ENCODE measurements at regions not wholly inside any gene's neighbourhood (a gene's known extent, or its start where the extent isn't known, plus 50 kb on each side); places are given as distances from the start of the nearest gene placed in this dataset.

- H2AFZ ChIP-seq (ENCODE audit: low read depth, low read length) = no peak overlapping the region
- H4K20me1 ChIP-seq (ENCODE audit: insufficient read depth) = no peaks in the 10 kb centered on the region
- H3K27ac ChIP-seq (ENCODE audit: low read length) = no peak overlapping the region
- no peaks in the 10 kb centered on the region for H3K79me2 ChIP-seq (replicated peaks; ENCODE audit: insufficient read depth, low read length)
- H3F3A ChIP-seq (ENCODE audit: insufficient read depth, low read length, poor library complexity, severe bottlenecking) = no peaks in the 10 kb centered on the region
- H3K27me3 ChIP-seq (ENCODE audit: insufficient read depth, low read depth, low read length) = no peaks in the 10 kb centered on the region
- TF ChIP-seq POLR2AphosphoS5 (IDR thresholded peaks at IDR 0.05) (no peak), SMC3 (conservative IDR thresholded peaks at IDR 0.05; ENCODE audit: poor library complexity) (no peak), REST (IDR thresholded peaks at IDR 0.05; ENCODE audit: borderline replicate concordance) (no peak)
- no peaks in the 10 kb centered on the region for H3K9me3 ChIP-seq (ENCODE audit: low read length)
- no peak overlapping the region for H3K4me2 ChIP-seq (ENCODE audit: low read length)
- H3K9ac ChIP-seq (ENCODE audit: low read length) = no peak overlapping the region
- H3K9me2 ChIP-seq (ENCODE audit: insufficient read depth, low read length) = no peaks in the 10 kb centered on the region
- no peaks in the 10 kb centered on the region for H3K36me3 ChIP-seq (ENCODE audit: insufficient read depth, low read length)
- H3K4me3 ChIP-seq (ENCODE audit: low read length) = no peak overlapping the region
These were observed 399.2 kb downstream of the NLGN4X start for GRCh38 chrX:5829469-5829868.

- Histone ChIP-seq H3F3A (ENCODE audit: insufficient read depth, low read length, poor library complexity, severe bottlenecking) (no peaks in the 10 kb centered on the region), H3K27ac (ENCODE audit: low read length) (no peak overlapping the region), H4K20me1 (ENCODE audit: insufficient read depth) (no peaks in the 10 kb centered on the region), H3K9me2 (ENCODE audit: insufficient read depth, low read length) (no peaks in the 10 kb centered on the region), H3K36me3 (ENCODE audit: insufficient read depth, low read length) (no peaks in the 10 kb centered on the region), H3K4me3 (ENCODE audit: low read length) (no peak overlapping the region), H3K4me2 (ENCODE audit: low read length) (no peak overlapping the region), H3K27me3 (ENCODE audit: insufficient read depth, low read depth, low read length) (no peaks in the 10 kb centered on the region), H3K79me2 (replicated peaks; ENCODE audit: insufficient read depth, low read length) (no peaks in the 10 kb centered on the region), H2AFZ (ENCODE audit: low read depth, low read length) (no peak overlapping the region), H3K9me3 (ENCODE audit: low read length) (no peaks in the 10 kb centered on the region), H3K9ac (ENCODE audit: low read length) (no peak overlapping the region)
- TF ChIP-seq RAD21 (conservative IDR thresholded peaks at IDR 0.05) (no peak), EZH2 (IDR thresholded peaks at IDR 0.05; ENCODE audit: borderline replicate concordance, insufficient read depth, low read length, poor library complexity, severe bottlenecking) (no peak), POLR2AphosphoS5 (IDR thresholded peaks at IDR 0.05) (no peak), MXI1 (conservative IDR thresholded peaks at IDR 0.05; ENCODE audit: poor library complexity, severe bottlenecking) (no peak), EP300 (conservative IDR thresholded peaks at IDR 0.05; ENCODE audit: poor library complexity, severe bottlenecking) (no peak), REST (IDR thresholded peaks at IDR 0.05; ENCODE audit: borderline replicate concordance) (no peak), TAF1 (IDR thresholded peaks at IDR 0.05; ENCODE audit: low read depth) (no peak), SMC3 (conservative IDR thresholded peaks at IDR 0.05; ENCODE audit: poor library complexity) (no peak), CTCF (IDR thresholded peaks at IDR 0.05; ENCODE audit: poor library complexity, severe bottlenecking) (no peak)
These were observed 399.6 kb downstream of the NLGN4X start for GRCh38 chrX:5829060-5829459.

All from neural cell (in vitro differentiated cells).